Liver (tissue), 8 donors: ENCODE measurements at regions not wholly inside any gene's neighbourhood (a gene's known extent, or its start where the extent isn't known, plus 50 kb on each side); places are given as distances from the start of the nearest gene placed in this dataset.

ENCODE experiments used
- DNase-seq: peaks from one replicate; pipeline ENCODE4 v3.0.0-alpha.2; 2017; ENCODE audit warnings: low spot score
- H3K27ac ChIP-seq, 2 donors: one replicate each; pipeline ENCODE4 v1.7.0; 2013; ENCODE audit warnings: inconsistent platforms in 2 of 2, low read length in 2 of 2, control low read depth in 1 of 2, low read depth in 1 of 2, mild to moderate bottlenecking in 1 of 2
- H3K27me3 ChIP-seq, 4 donors: one replicate each; pipeline versions ENCODE4 v1.6.1 to v1.7.0; 2013; ENCODE audit warnings: low read length in 3 of 4, inconsistent platforms in 1 of 4, mild to moderate bottlenecking in 1 of 4, moderate library complexity in 1 of 4; ENCODE audit not compliant: control insufficient read depth in 4 of 4, insufficient read depth in 4 of 4
- H3K36me3 ChIP-seq, 4 donors: one replicate each; pipeline versions ENCODE4 v1.6.1 to v1.7.0; 2013; ENCODE audit warnings: low read length in 3 of 4, mild to moderate bottlenecking in 3 of 4, low read depth in 1 of 4, moderate library complexity in 1 of 4; ENCODE audit not compliant: control insufficient read depth in 4 of 4, insufficient read depth in 3 of 4
- H3K4me1 ChIP-seq, 4 donors: one replicate each; pipeline versions ENCODE4 v1.6.1 to v1.7.0; 2013; ENCODE audit warnings: low read length in 3 of 4, mild to moderate bottlenecking in 3 of 4, moderate library complexity in 1 of 4; ENCODE audit not compliant: control insufficient read depth in 4 of 4, insufficient read depth in 4 of 4
- H3K4me3 ChIP-seq, 3 donors: one replicate each; pipeline versions ENCODE4 v1.6.1 to v1.7.0; 2013; ENCODE audit warnings: low read length in 3 of 3, control low read depth in 1 of 3, low read depth in 1 of 3, mild to moderate bottlenecking in 1 of 3
- H3K9ac ChIP-seq, 2 donors: one replicate each; pipeline ENCODE4 v1.7.0; 2013; ENCODE audit warnings: low read length in 2 of 2, mild to moderate bottlenecking in 2 of 2, moderate library complexity in 2 of 2, control low read depth in 1 of 2, low read depth in 1 of 2
- H3K9me3 ChIP-seq, 4 donors: one replicate each; pipeline versions ENCODE4 v1.6.1 to v1.7.0; 2013; ENCODE audit warnings: low read length in 3 of 4; ENCODE audit not compliant: control insufficient read depth in 4 of 4
- ATF3 ChIP-seq: IDR thresholded peaks from 2 replicates; pipeline ENCODE4 v1.6.1; 2016; ENCODE audit warnings: antibody characterized with exemption
- CTCF ChIP-seq: fragments of 150-350 bp; IDR thresholded peaks from 2 replicates; pipeline ENCODE4 v1.5.1; 2017; ENCODE audit warnings: improper control_type of control experiment, low read depth, low read length; ENCODE audit not compliant: missing input control
- EGR1 ChIP-seq, 2 donors: IDR thresholded peaks; 2 replicates each; pipeline ENCODE4 v1.6.1; 2016 to 2018; ENCODE audit warnings: antibody characterized with exemption in 2 of 2, low read depth in 2 of 2
- FOXA1 ChIP-seq: IDR thresholded peaks from 2 replicates; pipeline ENCODE4 v1.6.1; 2016; ENCODE audit warnings: antibody characterized with exemption
- FOXA2 ChIP-seq: IDR thresholded peaks from 2 replicates; pipeline ENCODE4 v1.6.1; 2016; ENCODE audit warnings: antibody characterized with exemption
- GABPA ChIP-seq, 2 donors: IDR thresholded peaks in 1 of 2; conservative IDR thresholded peaks in 1 of 2; 2 replicates each; pipeline ENCODE4 v1.6.1; 2016; ENCODE audit warnings: antibody characterized with exemption in 2 of 2, mild to moderate bottlenecking in 1 of 2, moderate library complexity in 1 of 2
- HNF4A ChIP-seq, 2 donors: conservative IDR thresholded peaks; 2 replicates each; pipeline ENCODE4 v1.6.1; 2016; ENCODE audit warnings: antibody characterized with exemption in 2 of 2, mild to moderate bottlenecking in 2 of 2
- HNF4G ChIP-seq: IDR thresholded peaks from 2 replicates; pipeline ENCODE4 v1.6.1; 2016; ENCODE audit warnings: antibody characterized with exemption
- JUND ChIP-seq, 2 donors: IDR thresholded peaks; 2 replicates each; pipeline ENCODE4 v1.6.1; 2016; ENCODE audit warnings: antibody characterized with exemption in 2 of 2
- MAX ChIP-seq: IDR thresholded peaks from 2 replicates; pipeline ENCODE4 v1.6.1; 2016; ENCODE audit warnings: antibody characterized with exemption
- NR2F2 ChIP-seq: IDR thresholded peaks from 2 replicates; pipeline ENCODE4 v1.6.1; 2016; ENCODE audit warnings: antibody characterized with exemption
- RAD21 ChIP-seq, 2 donors: IDR thresholded peaks; 2 replicates each; pipeline ENCODE4 v1.6.1; 2016; ENCODE audit warnings: antibody characterized with exemption in 2 of 2, mild to moderate bottlenecking in 2 of 2
- REST ChIP-seq: IDR thresholded peaks from 2 replicates; pipeline ENCODE4 v1.6.1; 2016; ENCODE audit warnings: antibody characterized with exemption, mild to moderate bottlenecking
- RXRA ChIP-seq, 2 donors: IDR thresholded peaks; 2 replicates each; pipeline ENCODE4 v1.6.1; 2017 to 2018; ENCODE audit warnings: antibody characterized with exemption in 2 of 2, mild to moderate bottlenecking in 1 of 2
- SP1 ChIP-seq: IDR thresholded peaks from 2 replicates; pipeline ENCODE4 v1.6.1; 2018; ENCODE audit warnings: antibody characterized with exemption, mild to moderate bottlenecking
- TAF1 ChIP-seq: conservative IDR thresholded peaks from 2 replicates; pipeline ENCODE4 v1.6.1; 2016; ENCODE audit warnings: antibody characterized with exemption, mild to moderate bottlenecking
- ZBTB33 ChIP-seq: IDR thresholded peaks from 2 replicates; pipeline ENCODE4 v1.6.1; 2016; ENCODE audit warnings: antibody characterized with exemption
- WGBS: extraction: QIAGEN DNeasy Blood & Tissue Kit; methylation state at CpG from one replicate; pipeline ENCODE4 v1.1.7; 2013; 5-methylcytosine and 5-hydroxymethylcytosine counted together
- donor health status: healthy.
- donor health status: healthy.
- donor health status: healthy.
- donor health status: healthy.
- donor health status: healthy.

- no peaks in the 10 kb centered on the region for H3K4me1 ChIP-seq
- no peak for DNase-seq
- H3K36me3 ChIP-seq: no peaks in the 10 kb centered on the region
- H3K9me3 ChIP-seq: peaks cover 0 to 2% (median 0%) of the 10 kb centered on the region in 4 donors
- H3K27me3 ChIP-seq: no peaks in the 10 kb centered on the region
- no peak overlapping the region for H3K27ac ChIP-seq
- WGBS: 87% methylated on average over 8 of the region's 8 CpGs
- no peak for TF ChIP-seq REST
- TF ChIP-seq RAD21 (IDR thresholded peaks at IDR 0.05): no peak
- no peak for TF ChIP-seq RXRA (IDR thresholded peaks at IDR 0.05)
- no peak for TF ChIP-seq EGR1 (IDR thresholded peaks at IDR 0.05; ENCODE audit: low read depth in 2 of 2)
- no peak for TF ChIP-seq FOXA2
- TF ChIP-seq ATF3: no peak
- no peak for TF ChIP-seq TAF1
- no peak for TF ChIP-seq GABPA (IDR thresholded peaks at IDR 0.05 in 1 of 2, conservative IDR thresholded peaks at IDR 0.05 in 1 of 2)
- TF ChIP-seq NR2F2: no peak
- TF ChIP-seq FOXA1: no peak
- no peak for TF ChIP-seq MAX
- TF ChIP-seq HNF4A (conservative IDR thresholded peaks at IDR 0.05): no peak
- TF ChIP-seq HNF4G: no peak
- TF ChIP-seq JUND (IDR thresholded peaks at IDR 0.05): no peak
- TF ChIP-seq CTCF: no peak
- TF ChIP-seq ZBTB33: no peak
- TF ChIP-seq SP1: no peak
- no peak overlapping the region for H3K4me3 ChIP-seq
- no peak overlapping the region for H3K9ac ChIP-seq
Measured at GRCh38 chr6:67884442-67884841, 750.6 kb upstream of the ADGRB3 start.
